DOHH2 (cell line): ENCODE measurements at regions not wholly inside any gene's neighbourhood (a gene's known extent, or its start where the extent isn't known, plus 50 kb on each side); places are given as distances from the start of the nearest gene placed in this dataset.

Experiments used
- CTCF ChIP-seq: fragments of 200-600 bp; sonication (generic); IDR thresholded peaks from one replicate; pipeline ENCODE4 v1.5.1; 2014; ENCODE audit warnings: antibody characterized with exemption, mild to moderate bottlenecking, low read depth, low read length; ENCODE audit not compliant: poor library complexity, severe bottlenecking
- EZH2phosphoT487 ChIP-seq: fragments of 200-600 bp; sonication (generic); IDR thresholded peaks from 2 replicates; pipeline ENCODE4 v1.6.1; 2017; ENCODE audit warnings: borderline replicate concordance, mild to moderate bottlenecking, antibody characterized with exemption, low read length, moderate library complexity, mixed read lengths

GRCh38 chr10:32144817-32145688, 88.8 kb upstream of the KIF5B start:
- TF ChIP-seq CTCF, result no peak
- TF ChIP-seq EZH2phosphoT487, result no peak
